ENCODE measurements at regions not wholly inside any gene's neighbourhood (a gene's known extent, or its start where the extent isn't known, plus 50 kb on each side); places are given as distances from the start of the nearest gene placed in this dataset.

GRCh38 chr4:120536884-120537283 lies 385.6 kb downstream of the PRDM5 start:
- Histone ChIP-seq H3K4me1 (ENCODE audit: control insufficient read depth in 1 of 2, insufficient read depth in 2 of 2, low read length in 2 of 2) (no peaks in the 10 kb centered on the region), H3K27ac (ENCODE audit: low read depth in 1 of 2, low read length in 2 of 2) (no peak overlapping the region), H3K4me3 (replicated peaks in 1 of 3; ENCODE audit: low read depth in 2 of 3, low read length in 3 of 3) (no peak overlapping the region), H3K79me2 (ENCODE audit: insufficient read depth, low read length) (no peaks in the 10 kb centered on the region), H3K36me3 (replicated peaks in 1 of 2; ENCODE audit: control insufficient read depth in 1 of 2, insufficient read depth in 2 of 2, low read length in 2 of 2) (no peaks in the 10 kb centered on the region), H3K9ac (ENCODE audit: insufficient read depth, low read length, poor library complexity, severe bottlenecking) (no peak overlapping the region), H4K20me1 (ENCODE audit: insufficient read depth, low read length) (no peaks in the 10 kb centered on the region), H3K9me3 (replicated peaks in 1 of 2; ENCODE audit: control insufficient read depth in 1 of 2, insufficient read depth in 1 of 2, low read length in 2 of 2) (no peaks in the 10 kb centered on the region), H2AFZ (ENCODE audit: insufficient read depth, low read depth, low read length, poor library complexity, severe bottlenecking) (no peak overlapping the region), H3K4me2 (replicated peaks; ENCODE audit: extremely low read depth, low read length, poor library complexity, severe bottlenecking) (no peak overlapping the region), H3K27me3 (ENCODE audit: control insufficient read depth in 2 of 2, insufficient read depth in 2 of 2, low read length in 2 of 2) (no peaks in the 10 kb centered on the region)
- no peak for DNase-seq
- no peaks in the 10 kb centered on the region for H3K27me3 Mint-ChIP-seq (ENCODE audit: low read depth in 3 of 3)
- TF ChIP-seq, protein P1, sequence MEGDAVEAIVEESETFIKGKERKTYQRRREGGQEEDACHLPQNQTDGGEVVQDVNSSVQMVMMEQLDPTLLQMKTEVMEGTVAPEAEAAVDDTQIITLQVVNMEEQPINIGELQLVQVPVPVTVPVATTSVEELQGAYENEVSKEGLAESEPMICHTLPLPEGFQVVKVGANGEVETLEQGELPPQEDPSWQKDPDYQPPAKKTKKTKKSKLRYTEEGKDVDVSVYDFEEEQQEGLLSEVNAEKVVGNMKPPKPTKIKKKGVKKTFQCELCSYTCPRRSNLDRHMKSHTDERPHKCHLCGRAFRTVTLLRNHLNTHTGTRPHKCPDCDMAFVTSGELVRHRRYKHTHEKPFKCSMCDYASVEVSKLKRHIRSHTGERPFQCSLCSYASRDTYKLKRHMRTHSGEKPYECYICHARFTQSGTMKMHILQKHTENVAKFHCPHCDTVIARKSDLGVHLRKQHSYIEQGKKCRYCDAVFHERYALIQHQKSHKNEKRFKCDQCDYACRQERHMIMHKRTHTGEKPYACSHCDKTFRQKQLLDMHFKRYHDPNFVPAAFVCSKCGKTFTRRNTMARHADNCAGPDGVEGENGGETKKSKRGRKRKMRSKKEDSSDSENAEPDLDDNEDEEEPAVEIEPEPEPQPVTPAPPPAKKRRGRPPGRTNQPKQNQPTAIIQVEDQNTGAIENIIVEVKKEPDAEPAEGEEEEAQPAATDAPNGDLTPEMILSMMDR (IDR thresholded peaks at IDR 0.05), result no peak
- intact Hi-C loops (cut with micrococcal nuclease), result no loop called here
- H3K36me3 Mint-ChIP-seq, result no peaks in the 10 kb centered on the region
- no peaks in the 10 kb centered on the region for H3K4me1 Mint-ChIP-seq
- WGBS (ENCODE audit: insufficient coverage), result 100% methylated on average over 1 of the region's 4 CpGs
- no peak overlapping the region for H3K4me3 Mint-ChIP-seq
- no peak overlapping the region for H3K27ac Mint-ChIP-seq
- peaks cover 2 to 8% (median 5%) of the 10 kb centered on the region in 7 donors for H3K9me3 Mint-ChIP-seq

DNA sequence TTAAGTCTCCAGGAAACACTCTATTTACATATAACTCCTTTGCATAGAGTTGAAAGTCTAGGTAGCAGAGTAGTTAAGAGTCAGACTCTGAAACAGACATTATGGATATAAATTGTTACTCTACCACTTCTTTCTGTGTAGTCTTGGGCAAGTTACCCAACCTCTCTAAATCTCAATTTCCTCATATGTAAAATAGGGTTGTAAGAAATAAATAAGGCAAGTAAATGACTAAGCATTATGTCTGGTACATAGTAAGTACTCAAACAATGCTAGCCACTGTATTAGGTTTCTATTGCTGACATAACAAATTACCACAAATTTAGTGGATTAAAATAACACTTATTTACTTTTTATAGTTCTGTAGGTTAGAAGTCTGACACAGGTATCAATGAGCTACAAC lies 394.1 kb downstream of the PRDM5 start:
- Mint-ChIP-seq H3K4me1 (no peaks in the 10 kb centered on the region), H3K27ac (no peak overlapping the region), H3K27me3 (ENCODE audit: low read depth in 3 of 3) (peaks cover 0 to 2% (median 0%) of the 10 kb centered on the region in 3 donors), H3K36me3 (no peaks in the 10 kb centered on the region), H3K9me3 (peaks cover 0 to 9% (median 2%) of the 10 kb centered on the region in 7 donors), H3K4me3 (no peak overlapping the region)
- Histone ChIP-seq H3K4me2 (replicated peaks; ENCODE audit: extremely low read depth, low read length, poor library complexity, severe bottlenecking) (no peak overlapping the region), H3K4me3 (replicated peaks in 1 of 3; ENCODE audit: low read depth in 2 of 3, low read length in 3 of 3) (no peak overlapping the region), H3K36me3 (replicated peaks in 1 of 2; ENCODE audit: control insufficient read depth in 1 of 2, insufficient read depth in 2 of 2, low read length in 2 of 2) (no peaks in the 10 kb centered on the region), H3K4me1 (ENCODE audit: control insufficient read depth in 1 of 2, insufficient read depth in 2 of 2, low read length in 2 of 2) (no peaks in the 10 kb centered on the region), H3K27ac (ENCODE audit: low read depth in 1 of 2, low read length in 2 of 2) (no peak overlapping the region), H3K9me3 (replicated peaks in 1 of 2; ENCODE audit: control insufficient read depth in 1 of 2, insufficient read depth in 1 of 2, low read length in 2 of 2) (no peaks in the 10 kb centered on the region), H3K27me3 (ENCODE audit: control insufficient read depth in 2 of 2, insufficient read depth in 2 of 2, low read length in 2 of 2) (no peaks in the 10 kb centered on the region), H3K9ac (ENCODE audit: insufficient read depth, low read length, poor library complexity, severe bottlenecking) (no peak overlapping the region), H2AFZ (ENCODE audit: insufficient read depth, low read depth, low read length, poor library complexity, severe bottlenecking) (no peak overlapping the region), H3K79me2 (ENCODE audit: insufficient read depth, low read length) (no peaks in the 10 kb centered on the region), H4K20me1 (ENCODE audit: insufficient read depth, low read length) (no peaks in the 10 kb centered on the region)
- intact Hi-C loops (cut with micrococcal nuclease), result no loop called here
- DNase-seq, result no peak
- TF ChIP-seq, protein P1 (IDR thresholded peaks at IDR 0.05), result no peak
